ENCODE measurements at regions not wholly inside any gene's neighbourhood (a gene's known extent, or its start where the extent isn't known, plus 50 kb on each side); places are given as distances from the start of the nearest gene placed in this dataset.

- TF ChIP-seq CTCF (IDR thresholded peaks at IDR 0.05 in 2 of 3, conservative IDR thresholded peaks at IDR 0.05 in 1 of 3; ENCODE audit: control insufficient read depth in 2 of 3, extremely low read depth in 1 of 3, insufficient read depth in 1 of 3, low read depth in 3 of 3, low read length in 3 of 3) (no peak), ZNF274 (IDR thresholded peaks at IDR 0.05; ENCODE audit: insufficient read depth, insufficient read length) (no peak), REST (IDR thresholded peaks at IDR 0.05; ENCODE audit: low read depth, low read length) (no peak), NFYB (IDR thresholded peaks at IDR 0.05; ENCODE audit: insufficient read depth, low read depth, low read length) (no peak), RFX5 (IDR thresholded peaks at IDR 0.05; ENCODE audit: low read depth, low read length) (no peak), BRCA1 (IDR thresholded peaks at IDR 0.05; ENCODE audit: low read depth, low read length) (no peak), POLR2A (IDR thresholded peaks at IDR 0.05; ENCODE audit: low read depth, low read length) (no peak), BACH1 (IDR thresholded peaks at IDR 0.05; ENCODE audit: borderline replicate concordance) (no peak), EZH2 (IDR thresholded peaks at IDR 0.05; ENCODE audit: borderline replicate concordance, control insufficient read depth, low read depth, low read length) (no peak), CREB1 (IDR thresholded peaks at IDR 0.05; ENCODE audit: low read depth) (no peak)
Measured at GRCh38 chr1:221200464-221200863, 321.2 kb downstream of the HLX start.
